Omental fat pad (tissue), 3 donors: ENCODE measurements at regions not wholly inside any gene's neighbourhood (a gene's known extent, or its start where the extent isn't known, plus 50 kb on each side); places are given as distances from the start of the nearest gene placed in this dataset.

Source experiments
- ATAC-seq: fragments of 150-250 bp; one replicate; pipeline ENCODE4 v1.9.1; 2016; ENCODE audit warnings: mild to moderate bottlenecking, moderate library complexity; ENCODE audit not compliant: low FRiP score
- DNase-seq: peaks from one replicate; pipeline ENCODE4 v3.0.0-alpha.2; 2019; ENCODE audit warnings: low spot score
- CTCF ChIP-seq, 3 donors: fragments of 450-650 bp; IDR thresholded peaks; one replicate each; pipeline ENCODE4 v1.5.1; 2016 to 2017; ENCODE audit warnings: antibody characterized with exemption in 3 of 3, mild to moderate bottlenecking in 3 of 3, moderate library complexity in 2 of 3

GRCh38 chr2:129707800-129708199, 271.7 kb upstream of the RAB6C start:
- TF ChIP-seq CTCF (IDR thresholded peaks at IDR 0.05) = no peak
- no peak for ATAC-seq
- no peak for DNase-seq

GRCh38 chr2:129708221-129708967, 271.1 kb upstream of the RAB6C start:
- no peak for TF ChIP-seq CTCF (IDR thresholded peaks at IDR 0.05)
- DNase-seq (no peak), ATAC-seq (no peak)

GRCh38 chr2:129709001-129709955, 270.2 kb upstream of the RAB6C start:
- TF ChIP-seq CTCF (IDR thresholded peaks at IDR 0.05) = no peak
- DNase-seq = no peak
- no peak for ATAC-seq

- TF ChIP-seq CTCF (IDR thresholded peaks at IDR 0.05) = no peak
- no peak for DNase-seq
- ATAC-seq = no peak
These were observed 269.4 kb upstream of the RAB6C start for GRCh38 chr2:129709956-129710598.

- no peak for ATAC-seq
- TF ChIP-seq CTCF (IDR thresholded peaks at IDR 0.05) = no peak
These were observed 268.6 kb upstream of the RAB6C start for GRCh38 chr2:129710670-129711495.

More at GRCh38 chr2:129710670-129711495, 268.6 kb upstream of the RAB6C start:
- DNase-seq = no peak
